ENCODE measurements at regions not wholly inside any gene's neighbourhood (a gene's known extent, or its start where the extent isn't known, plus 50 kb on each side); places are given as distances from the start of the nearest gene placed in this dataset.

DNA sequence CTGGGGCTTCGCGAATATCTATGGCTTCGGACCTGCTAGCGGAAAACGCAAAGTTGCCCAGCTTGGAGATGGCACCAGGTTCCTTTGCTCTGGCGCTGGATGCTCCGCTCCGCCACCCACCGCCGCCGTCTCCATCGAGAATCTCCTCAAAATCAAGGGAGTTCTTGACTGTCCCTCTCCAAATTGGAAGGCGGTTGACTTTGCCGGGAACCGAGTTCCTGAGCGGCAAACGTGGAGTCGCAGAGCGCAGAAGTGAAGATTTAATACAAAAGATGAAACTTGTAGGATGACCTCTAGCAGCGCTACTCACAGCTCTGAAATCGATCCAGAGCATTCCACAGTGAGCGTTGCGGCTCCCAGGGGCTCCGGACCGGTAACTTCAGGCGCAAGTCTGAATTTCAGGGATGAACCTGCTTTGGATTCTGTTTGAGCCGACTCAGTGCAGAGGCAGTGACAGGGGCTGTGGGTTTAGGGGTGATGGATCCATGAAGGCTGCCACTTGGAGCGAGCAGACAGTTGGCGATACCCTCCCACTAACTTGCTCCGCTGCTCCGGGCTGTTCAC is 1641.5 kb upstream of the C9orf72 start:
- TF ChIP-seq POLR2A (IDR thresholded peaks at IDR 0.05) (no peak), CTCF (IDR thresholded peaks at IDR 0.05) (no peak)

Measured in thyroid gland (tissue), 4 donors.